ENCODE measurements at regions not wholly inside any gene's neighbourhood (a gene's known extent, or its start where the extent isn't known, plus 50 kb on each side); places are given as distances from the start of the nearest gene placed in this dataset.

- TF ChIP-seq MAX (IDR thresholded peaks at IDR 0.05) (no peak), TCF12 (IDR thresholded peaks at IDR 0.05; ENCODE audit: low read depth) (no peak), RAD21 (IDR thresholded peaks at IDR 0.05; ENCODE audit: low read depth) (no peak), NFIC (IDR thresholded peaks at IDR 0.05) (no peak), CREB1 (IDR thresholded peaks at IDR 0.05; ENCODE audit: low read depth) (no peak), TEAD4 (IDR thresholded peaks at IDR 0.05) (no peak), EP300 (IDR thresholded peaks at IDR 0.05; ENCODE audit: borderline replicate concordance) (no peak), YY1 (IDR thresholded peaks at IDR 0.05; ENCODE audit: low read depth) (no peak), TAF1 (IDR thresholded peaks at IDR 0.05; ENCODE audit: low read depth) (no peak), REST (IDR thresholded peaks at IDR 0.05; ENCODE audit: low read depth) (no peak), EGR1 (IDR thresholded peaks at IDR 0.05) (no peak)
Observed at GRCh38 chr5:6305853-6306252, 72.5 kb downstream of the MED10 start.

DNA sequence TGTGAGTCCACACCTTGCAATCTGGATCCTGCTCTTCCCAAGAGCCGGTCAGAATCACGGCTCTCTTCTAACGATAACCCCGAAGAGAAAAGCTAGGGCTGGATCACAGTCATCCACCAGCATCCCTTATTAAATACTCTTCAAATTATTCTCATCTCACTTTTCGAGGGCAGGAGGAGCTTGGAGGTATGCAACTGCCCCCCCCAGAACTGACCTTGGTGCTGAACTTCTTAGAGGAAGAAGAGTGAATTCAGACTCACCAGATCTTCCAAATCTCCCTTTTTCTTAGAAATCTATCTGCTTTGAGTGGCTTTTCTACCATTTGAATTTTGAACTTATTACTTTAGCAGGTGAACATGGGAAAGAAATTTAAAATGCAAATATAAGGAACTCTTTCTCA, 75.7 kb downstream of the MED10 start:
- TF ChIP-seq REST (IDR thresholded peaks at IDR 0.05; ENCODE audit: low read depth) (peak; percentile 83), TEAD4 (IDR thresholded peaks at IDR 0.05) (peak; percentile 43; the same call in 1 of the 2 replicates), TCF12 (IDR thresholded peaks at IDR 0.05; ENCODE audit: low read depth) (no peak)

DNA sequence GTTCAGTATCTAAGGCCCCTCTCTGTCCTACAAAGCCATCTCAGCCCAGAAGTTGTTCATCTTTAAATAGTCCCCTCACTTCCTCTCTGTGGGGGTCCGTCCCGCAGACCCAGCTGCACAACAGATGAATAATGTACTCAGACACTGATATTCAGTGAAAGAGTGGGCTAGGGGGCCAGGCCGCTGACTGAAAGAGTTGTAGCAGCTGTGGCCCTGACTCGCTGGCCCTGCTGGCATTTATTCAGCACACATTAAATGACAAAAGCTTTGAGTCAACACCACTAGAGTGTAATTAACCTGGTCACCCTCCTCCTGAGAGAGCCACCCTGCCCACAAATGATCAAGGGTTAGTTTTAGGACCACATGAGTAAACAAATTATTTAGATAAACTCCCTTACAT, 76.3 kb downstream of the MED10 start:
- no peak for TF ChIP-seq REST (IDR thresholded peaks at IDR 0.05; ENCODE audit: low read depth)
- no peak for TF ChIP-seq TEAD4 (IDR thresholded peaks at IDR 0.05)
- no peak for TF ChIP-seq ZBTB7A (IDR thresholded peaks at IDR 0.05; ENCODE audit: low read depth)
- no peak for TF ChIP-seq CREB1 (IDR thresholded peaks at IDR 0.05; ENCODE audit: low read depth)
- no peak for TF ChIP-seq TCF12 (IDR thresholded peaks at IDR 0.05; ENCODE audit: low read depth)
- no peak for TF ChIP-seq EGR1 (IDR thresholded peaks at IDR 0.05)
- TF ChIP-seq RAD21 (IDR thresholded peaks at IDR 0.05; ENCODE audit: low read depth): no peak
- no peak for TF ChIP-seq NFIC (IDR thresholded peaks at IDR 0.05)
- no peak for TF ChIP-seq EP300 (IDR thresholded peaks at IDR 0.05; ENCODE audit: borderline replicate concordance)
- no peak for TF ChIP-seq YY1 (IDR thresholded peaks at IDR 0.05; ENCODE audit: low read depth)
- TF ChIP-seq CEBPB (IDR thresholded peaks at IDR 0.05): no peak
- no peak for TF ChIP-seq TAF1 (IDR thresholded peaks at IDR 0.05; ENCODE audit: low read depth)

- TF ChIP-seq CREB1 (IDR thresholded peaks at IDR 0.05; ENCODE audit: low read depth) (no peak), EGR1 (IDR thresholded peaks at IDR 0.05) (no peak), RAD21 (IDR thresholded peaks at IDR 0.05; ENCODE audit: low read depth) (no peak), TCF12 (IDR thresholded peaks at IDR 0.05; ENCODE audit: low read depth) (no peak), TEAD4 (IDR thresholded peaks at IDR 0.05) (no peak), ZBTB7A (IDR thresholded peaks at IDR 0.05; ENCODE audit: low read depth) (no peak), EP300 (IDR thresholded peaks at IDR 0.05; ENCODE audit: borderline replicate concordance) (no peak), TAF1 (IDR thresholded peaks at IDR 0.05; ENCODE audit: low read depth) (no peak), NFIC (IDR thresholded peaks at IDR 0.05) (no peak), CEBPB (IDR thresholded peaks at IDR 0.05) (no peak), FOXM1 (IDR thresholded peaks at IDR 0.05; ENCODE audit: borderline replicate concordance, low read depth) (no peak), MAX (IDR thresholded peaks at IDR 0.05) (no peak), YY1 (IDR thresholded peaks at IDR 0.05; ENCODE audit: low read depth) (no peak)
- TF ChIP-seq, protein P1, sequence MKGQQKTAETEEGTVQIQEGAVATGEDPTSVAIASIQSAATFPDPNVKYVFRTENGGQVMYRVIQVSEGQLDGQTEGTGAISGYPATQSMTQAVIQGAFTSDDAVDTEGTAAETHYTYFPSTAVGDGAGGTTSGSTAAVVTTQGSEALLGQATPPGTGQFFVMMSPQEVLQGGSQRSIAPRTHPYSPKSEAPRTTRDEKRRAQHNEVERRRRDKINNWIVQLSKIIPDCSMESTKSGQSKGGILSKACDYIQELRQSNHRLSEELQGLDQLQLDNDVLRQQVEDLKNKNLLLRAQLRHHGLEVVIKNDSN (IDR thresholded peaks at IDR 0.05): no peak
Observed at GRCh38 chr5:6296524-6296923, 81.8 kb downstream of the MED10 start.

GRCh38 chr5:6291961-6292360, 86.4 kb downstream of the MED10 start:
- no peak for TF ChIP-seq YY1 (IDR thresholded peaks at IDR 0.05; ENCODE audit: low read depth)
- TF ChIP-seq MAX (IDR thresholded peaks at IDR 0.05): no peak
- TF ChIP-seq REST (IDR thresholded peaks at IDR 0.05; ENCODE audit: low read depth): no peak
- TF ChIP-seq RAD21 (IDR thresholded peaks at IDR 0.05; ENCODE audit: low read depth): no peak
- TF ChIP-seq TCF12 (IDR thresholded peaks at IDR 0.05; ENCODE audit: low read depth): no peak
- no peak for TF ChIP-seq FOXM1 (IDR thresholded peaks at IDR 0.05; ENCODE audit: borderline replicate concordance, low read depth)
- no peak for TF ChIP-seq CREB1 (IDR thresholded peaks at IDR 0.05; ENCODE audit: low read depth)
- no peak for TF ChIP-seq ZBTB7A (IDR thresholded peaks at IDR 0.05; ENCODE audit: low read depth)
- no peak for TF ChIP-seq EGR1 (IDR thresholded peaks at IDR 0.05)
- no peak for TF ChIP-seq EP300 (IDR thresholded peaks at IDR 0.05; ENCODE audit: borderline replicate concordance)
- TF ChIP-seq TEAD4 (IDR thresholded peaks at IDR 0.05): no peak
- TF ChIP-seq TAF1 (IDR thresholded peaks at IDR 0.05; ENCODE audit: low read depth): no peak
- no peak for TF ChIP-seq CEBPB (IDR thresholded peaks at IDR 0.05)
- TF ChIP-seq NFIC (IDR thresholded peaks at IDR 0.05): no peak
- TF ChIP-seq, protein P1 (IDR thresholded peaks at IDR 0.05): no peak
